ENCODE measurements at regions not wholly inside any gene's neighbourhood (a gene's known extent, or its start where the extent isn't known, plus 50 kb on each side); places are given as distances from the start of the nearest gene placed in this dataset.

GRCh38 chr3:118380576-118380975, 654.1 kb downstream of the IGSF11 start:
- no peak for DNase-seq (ENCODE audit: low read depth)
- no peak overlapping the region for H3K4me3 ChIP-seq (ENCODE audit: low read depth, low read length)
- no peak for TF ChIP-seq CTCF (IDR thresholded peaks at IDR 0.05; ENCODE audit: low read depth, low read length)

- no peak for DNase-seq (ENCODE audit: low read depth)
- no peak overlapping the region for H3K4me3 ChIP-seq (ENCODE audit: low read depth, low read length)
- no peak for TF ChIP-seq POLR2A (IDR thresholded peaks at IDR 0.05; ENCODE audit: extremely low read depth, insufficient read length)
- no peak for TF ChIP-seq CTCF (IDR thresholded peaks at IDR 0.05; ENCODE audit: low read depth, low read length)
- TF ChIP-seq MYC (IDR thresholded peaks at IDR 0.05; ENCODE audit: low read depth, low read length) = no peak
- no peak for TF ChIP-seq MAX (IDR thresholded peaks at IDR 0.05; ENCODE audit: low read depth, low read length)
These were observed 638.2 kb downstream of the IGSF11 start for GRCh38 chr3:118396491-118396890.

GRCh38 chr3:118400086-118400485, 634.6 kb downstream of the IGSF11 start:
- no peak for DNase-seq (ENCODE audit: low read depth)
- TF ChIP-seq MYC (IDR thresholded peaks at IDR 0.05; ENCODE audit: low read depth, low read length) (no peak), POLR2A (IDR thresholded peaks at IDR 0.05; ENCODE audit: extremely low read depth, insufficient read length) (no peak), MAX (IDR thresholded peaks at IDR 0.05; ENCODE audit: low read depth, low read length) (no peak), CTCF (IDR thresholded peaks at IDR 0.05; ENCODE audit: low read depth, low read length) (no peak)
- H3K4me3 ChIP-seq (ENCODE audit: low read depth, low read length) = no peak overlapping the region

GRCh38 chr3:118400886-118401285, 633.8 kb downstream of the IGSF11 start:
- no peak overlapping the region for H3K4me3 ChIP-seq (ENCODE audit: low read depth, low read length)
- TF ChIP-seq MYC (IDR thresholded peaks at IDR 0.05; ENCODE audit: low read depth, low read length) = no peak
- TF ChIP-seq MAX (IDR thresholded peaks at IDR 0.05; ENCODE audit: low read depth, low read length) = no peak
- TF ChIP-seq POLR2A (IDR thresholded peaks at IDR 0.05; ENCODE audit: extremely low read depth, insufficient read length) = no peak
- no peak for TF ChIP-seq CTCF (IDR thresholded peaks at IDR 0.05; ENCODE audit: low read depth, low read length)
- DNase-seq (ENCODE audit: low read depth) = no peak

GRCh38 chr3:118401887-118402286, 632.8 kb downstream of the IGSF11 start:
- TF ChIP-seq MYC (IDR thresholded peaks at IDR 0.05; ENCODE audit: low read depth, low read length) (no peak), CTCF (IDR thresholded peaks at IDR 0.05; ENCODE audit: low read depth, low read length) (no peak), MAX (IDR thresholded peaks at IDR 0.05; ENCODE audit: low read depth, low read length) (no peak), POLR2A (IDR thresholded peaks at IDR 0.05; ENCODE audit: extremely low read depth, insufficient read length) (no peak)
- no peak overlapping the region for H3K4me3 ChIP-seq (ENCODE audit: low read depth, low read length)
- no peak for DNase-seq (ENCODE audit: low read depth)

GRCh38 chr3:118402971-118403370, 631.7 kb downstream of the IGSF11 start:
- TF ChIP-seq MYC (IDR thresholded peaks at IDR 0.05; ENCODE audit: low read depth, low read length) = no peak
- no peak for TF ChIP-seq CTCF (IDR thresholded peaks at IDR 0.05; ENCODE audit: low read depth, low read length)
- TF ChIP-seq MAX (IDR thresholded peaks at IDR 0.05; ENCODE audit: low read depth, low read length) = no peak
- no peak for TF ChIP-seq POLR2A (IDR thresholded peaks at IDR 0.05; ENCODE audit: extremely low read depth, insufficient read length)
- H3K4me3 ChIP-seq (ENCODE audit: low read depth, low read length) = no peak overlapping the region
- DNase-seq (ENCODE audit: low read depth) = no peak
